HG03442 (cell line): ENCODE measurements at regions not wholly inside any gene's neighbourhood (a gene's known extent, or its start where the extent isn't known, plus 50 kb on each side); places are given as distances from the start of the nearest gene placed in this dataset.

Experiments
- ATAC-seq: cut with Tn5 transposase; IDR thresholded peaks from one replicate; pipeline ENCODE4 v1.9.1; 2021; ENCODE audit warnings: mild to moderate bottlenecking, moderate library complexity; ENCODE audit not compliant: unreplicated experiment

DNA sequence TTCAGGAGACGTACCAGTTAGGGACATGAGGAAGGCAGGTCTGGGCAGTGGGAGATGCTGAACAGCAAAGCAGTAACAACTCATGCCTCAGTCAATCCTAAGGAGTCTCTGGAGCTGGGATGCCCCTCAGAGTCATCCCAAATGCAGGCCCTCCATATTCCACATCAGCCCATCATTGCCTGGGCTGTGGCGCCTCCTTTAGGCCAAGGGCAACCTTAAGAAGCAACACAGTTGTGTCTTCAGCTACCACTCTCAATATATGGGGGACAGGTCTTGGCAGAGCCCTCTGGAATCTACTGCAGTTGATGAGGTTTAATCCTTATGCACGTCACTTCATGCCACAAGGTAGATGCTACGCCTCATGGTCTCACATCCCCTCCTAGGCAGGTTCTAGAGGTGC is 682.0 kb upstream of the RAB6C start:
- no peak for ATAC-seq

DNA sequence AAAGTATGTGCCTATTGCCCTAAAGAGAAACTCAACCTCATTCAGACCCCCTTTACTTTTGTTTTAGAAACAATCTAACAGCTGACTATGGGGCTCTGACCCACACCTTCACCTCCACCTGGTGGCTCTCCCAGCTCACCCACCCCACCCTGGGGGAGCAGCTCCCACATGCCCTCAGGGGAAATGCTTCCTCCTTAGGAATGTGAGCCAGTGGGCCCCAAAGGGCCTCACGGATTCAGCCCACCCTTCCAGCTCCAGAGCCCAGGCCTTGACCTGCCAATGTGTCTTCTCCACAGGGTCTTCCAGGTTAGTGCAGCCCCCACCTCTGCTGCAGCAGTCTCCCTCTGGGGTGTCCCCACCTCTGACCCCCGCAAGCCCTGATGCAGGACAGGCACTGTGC is 680.1 kb upstream of the RAB6C start:
- ATAC-seq = no peak

DNA sequence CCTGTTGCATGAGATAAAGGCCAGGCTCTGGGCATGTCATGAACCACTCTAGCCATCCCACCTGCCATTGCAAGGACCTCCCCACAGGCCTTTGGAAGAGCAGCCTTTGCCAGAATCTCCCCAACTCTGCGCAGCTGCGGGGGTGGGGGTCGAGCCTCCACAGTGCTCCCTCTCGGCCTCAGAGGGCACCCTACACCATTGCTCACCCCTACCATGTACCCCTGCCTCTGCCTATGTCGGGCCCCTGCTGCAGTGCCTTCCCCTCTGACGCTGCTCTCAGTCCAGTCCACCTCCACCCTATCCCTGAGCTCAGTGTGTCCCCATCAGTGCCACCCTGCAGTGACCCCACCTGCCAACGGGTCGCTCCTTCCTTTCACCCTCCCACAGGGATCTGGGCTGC is 679.7 kb upstream of the RAB6C start:
- no peak for ATAC-seq

GRCh38 chr2:129300456-129300855 is 679.0 kb upstream of the RAB6C start:
- no peak for ATAC-seq

DNA sequence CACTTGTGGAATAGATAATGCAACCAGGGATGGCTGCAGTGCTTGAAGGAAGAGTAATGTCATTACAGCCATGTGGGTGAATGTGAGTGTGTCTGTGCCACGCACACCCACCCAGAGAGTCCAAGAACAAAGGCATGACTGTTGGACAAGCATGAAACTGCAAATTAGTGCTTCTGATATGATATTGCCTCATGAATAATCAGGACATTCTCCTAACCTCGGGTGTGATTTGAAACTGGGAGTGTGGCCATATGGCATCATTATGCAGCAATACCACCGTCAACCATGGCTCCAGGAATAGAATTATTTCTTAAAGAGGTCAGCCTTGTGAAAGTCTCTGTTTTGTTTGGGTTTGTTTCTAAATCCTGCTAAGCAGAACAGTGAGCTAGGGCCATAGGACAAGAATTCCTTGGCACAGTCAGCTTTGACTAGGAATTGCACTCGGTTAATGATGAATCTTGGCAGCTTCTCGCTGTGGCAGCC is 678.0 kb upstream of the RAB6C start:
- no peak for ATAC-seq

GRCh38 chr2:129302106-129302505 is 677.4 kb upstream of the RAB6C start:
- ATAC-seq = no peak

DNA sequence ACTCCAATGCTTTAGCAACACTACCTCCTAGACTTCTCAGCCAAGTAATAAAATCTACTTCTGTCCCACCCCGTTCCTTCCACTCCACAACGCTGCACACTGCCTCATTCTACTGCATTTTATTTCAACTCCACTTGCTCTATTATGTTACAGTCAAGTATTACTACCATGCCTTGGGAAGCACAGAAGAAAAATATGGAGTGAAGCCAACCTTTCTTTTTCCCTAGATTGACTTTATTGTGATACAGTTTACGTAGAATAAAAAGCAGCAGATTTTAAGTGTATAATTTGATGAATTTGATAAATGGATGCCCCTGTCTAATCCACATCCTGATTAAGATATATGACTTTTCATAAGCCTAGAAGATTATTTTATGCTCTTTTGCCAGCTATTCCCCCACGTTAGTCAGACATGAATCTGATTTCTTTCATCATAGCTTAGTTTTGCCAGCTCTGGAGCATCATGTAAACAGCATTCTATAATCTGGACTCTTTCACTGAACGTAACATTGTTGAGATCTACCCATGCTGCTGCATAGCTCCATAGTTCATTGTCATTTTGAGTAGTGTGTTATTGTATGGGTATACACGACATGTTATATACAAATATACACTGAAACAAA is 676.8 kb upstream of the RAB6C start:
- ATAC-seq = no peak

DNA sequence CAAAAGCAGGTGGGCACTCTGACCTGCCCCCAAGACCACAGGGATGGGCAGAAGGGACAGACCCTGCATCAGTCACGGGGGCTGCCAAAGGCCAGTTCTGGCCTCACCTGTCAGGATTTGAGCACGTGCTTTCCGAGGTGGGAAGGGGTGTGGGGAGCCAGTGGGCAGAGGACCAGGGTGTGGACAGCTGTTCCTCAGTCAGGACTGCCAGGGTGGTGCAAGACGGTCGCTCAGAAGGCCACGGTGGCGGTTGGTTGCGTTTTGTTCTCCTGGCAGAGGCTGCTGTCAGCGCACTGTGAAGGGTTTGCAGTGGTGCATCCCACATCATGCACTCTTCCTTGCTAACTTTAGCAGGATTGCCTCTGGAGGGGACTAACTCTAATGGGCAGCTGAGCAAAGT is 665.3 kb upstream of the RAB6C start:
- no peak for ATAC-seq

DNA sequence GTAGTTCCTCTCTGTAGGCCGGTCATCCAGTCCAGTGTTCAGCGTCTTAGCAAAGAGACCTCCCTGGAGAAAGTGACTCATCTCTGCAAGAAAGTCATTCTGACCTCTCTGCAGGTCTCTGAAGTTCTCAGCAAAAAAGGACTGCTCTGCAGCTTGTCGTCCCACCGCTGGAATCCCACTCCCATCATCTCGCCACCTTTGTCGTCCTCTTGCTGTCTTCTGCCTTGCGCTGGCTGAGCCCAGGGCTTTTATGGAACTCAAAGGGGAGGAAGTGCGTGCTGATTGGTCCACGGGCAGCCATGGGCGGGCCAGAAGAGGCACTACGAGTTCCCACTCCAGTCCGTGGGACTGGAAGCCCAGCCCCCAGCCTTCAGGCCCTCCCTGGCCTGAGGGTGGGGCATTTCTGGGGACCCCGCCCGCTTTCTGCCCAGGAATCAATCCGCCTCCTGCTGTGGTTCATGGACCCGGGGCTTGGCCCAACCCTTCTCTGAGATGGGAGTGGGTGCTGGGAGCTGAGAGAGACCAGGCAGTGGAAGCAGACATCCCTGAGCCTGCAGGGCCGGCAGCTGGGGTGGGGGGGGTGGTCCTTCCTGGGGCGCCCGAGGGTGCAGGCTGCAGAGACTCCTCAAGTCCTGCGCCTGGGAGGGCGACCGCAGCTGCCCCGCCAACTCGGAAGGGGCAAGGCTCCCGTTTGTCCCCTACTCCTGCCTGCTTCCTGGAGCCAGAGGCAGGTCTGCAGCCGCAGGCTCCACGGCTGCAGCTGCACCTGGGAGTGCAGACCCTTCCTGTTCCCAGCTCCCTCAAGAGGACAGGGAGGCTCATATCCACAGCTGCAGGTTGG is 660.7 kb upstream of the RAB6C start:
- no peak for ATAC-seq

DNA sequence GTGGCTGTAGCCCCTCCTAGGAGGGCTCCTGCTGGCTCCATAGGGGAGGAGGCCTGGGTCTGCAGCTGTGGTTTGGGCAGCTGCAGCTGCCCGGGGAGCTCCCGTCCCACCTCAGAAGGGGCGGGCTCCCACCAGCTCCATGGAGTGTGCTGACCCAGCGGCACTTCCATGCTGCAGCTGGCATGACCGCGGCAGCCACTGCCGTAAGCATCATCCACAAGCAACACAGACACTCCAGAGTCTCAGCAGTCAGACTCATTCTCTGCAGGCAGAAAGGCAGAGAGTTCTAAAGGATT is 660.1 kb upstream of the RAB6C start:
- no peak for ATAC-seq

GRCh38 chr2:129320288-129320687 is 659.2 kb upstream of the RAB6C start:
- no peak for ATAC-seq

- no peak for ATAC-seq
Observed at GRCh38 chr2:129324349-129324748, 655.1 kb upstream of the RAB6C start.

- no peak for ATAC-seq
Observed at GRCh38 chr2:129325151-129325550, 654.3 kb upstream of the RAB6C start.

GRCh38 chr2:129329574-129329973 is 649.9 kb upstream of the RAB6C start:
- ATAC-seq = no peak

DNA sequence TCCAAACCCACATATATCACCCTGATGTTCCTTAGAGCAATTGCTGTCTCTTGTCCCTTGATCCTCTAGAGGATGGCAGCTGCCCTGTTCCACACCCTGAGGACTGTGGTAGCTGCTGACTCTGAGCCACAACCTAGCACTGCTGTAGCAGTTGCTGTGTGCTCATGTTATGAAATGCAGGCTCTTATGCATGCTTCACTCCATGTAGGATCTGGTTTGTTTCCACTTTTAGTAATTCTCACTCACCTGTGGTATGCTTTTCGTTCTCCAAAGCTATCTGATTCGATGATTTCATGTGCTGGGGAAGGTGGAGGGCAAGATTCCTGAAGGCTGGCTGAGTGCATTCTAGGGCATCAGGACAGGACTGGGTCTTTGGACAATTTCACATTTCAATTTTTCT is 649.0 kb upstream of the RAB6C start:
- no peak for ATAC-seq

- no peak for ATAC-seq
Observed at GRCh38 chr2:129331638-129332037, 647.8 kb upstream of the RAB6C start.

- ATAC-seq = no peak
Observed at GRCh38 chr2:129334128-129334527, 645.3 kb upstream of the RAB6C start.

DNA sequence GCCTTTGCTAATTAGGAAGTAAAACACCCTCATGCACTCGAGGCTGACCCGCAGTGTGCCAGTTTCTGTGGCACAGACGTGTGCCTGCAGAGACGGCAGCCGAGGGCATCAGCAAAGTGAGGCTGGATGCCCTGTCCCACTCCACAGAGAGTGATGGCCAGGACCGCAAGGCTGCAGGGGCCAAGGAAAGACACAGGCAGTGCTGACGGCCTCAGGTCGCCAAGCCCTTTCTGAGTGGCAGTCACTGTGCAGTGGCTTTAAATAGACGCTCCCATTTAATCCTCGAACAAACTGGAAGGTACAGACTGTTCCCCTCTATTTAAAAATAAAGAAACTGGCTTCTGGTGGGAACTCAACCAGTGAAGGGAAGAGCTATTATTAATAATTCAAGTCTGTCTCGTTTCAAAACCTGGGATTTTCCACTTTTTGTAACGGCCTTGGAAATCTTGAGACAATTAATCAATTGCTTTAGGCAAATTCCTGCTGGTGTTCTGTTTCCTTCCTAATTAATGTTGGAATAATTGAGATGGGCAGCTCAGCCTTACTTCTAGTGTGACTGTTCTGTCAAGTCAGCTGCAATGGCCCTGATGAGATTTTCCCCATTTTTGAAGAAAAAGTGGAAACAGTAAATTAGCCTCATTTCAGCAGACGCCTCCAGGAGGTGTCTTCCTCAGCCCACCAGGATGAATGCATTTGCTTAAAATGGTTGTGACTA is 644.6 kb upstream of the RAB6C start:
- ATAC-seq = no peak

GRCh38 chr2:129336276-129336675 is 643.2 kb upstream of the RAB6C start:
- ATAC-seq = no peak

- no peak for ATAC-seq
Observed at GRCh38 chr2:129337076-129337475, 642.4 kb upstream of the RAB6C start.

DNA sequence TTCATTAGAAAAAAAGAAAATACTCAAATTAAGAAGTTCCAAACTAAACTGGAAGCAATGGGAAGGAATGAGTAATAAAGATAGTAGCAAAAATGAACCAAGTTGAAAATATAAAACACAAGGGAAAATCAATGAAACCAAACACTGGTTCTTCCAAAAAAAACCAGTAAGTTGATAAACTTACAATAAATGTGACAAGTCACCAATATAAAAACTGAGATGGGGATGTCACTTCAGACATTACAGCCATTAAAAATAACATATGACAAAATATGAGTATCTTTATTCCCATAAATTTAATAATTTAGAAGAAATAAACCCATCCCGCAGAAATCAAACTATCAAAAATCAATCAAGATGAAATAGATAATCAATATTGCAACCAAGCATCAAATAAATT is 633.9 kb upstream of the RAB6C start:
- no peak for ATAC-seq
